Chondrocyte (in vitro differentiated cells): ENCODE measurements at regions not wholly inside any gene's neighbourhood (a gene's known extent, or its start where the extent isn't known, plus 50 kb on each side); places are given as distances from the start of the nearest gene placed in this dataset.

Experiments
- DNase-seq: peaks from one replicate; pipeline ENCODE4 v3.0.0; 2021; ENCODE audit warnings: mixed read lengths, low spot score
- H3K27ac Mint-ChIP-seq: one replicate; pipeline ENCODE4 v1.8.0; 2021; ENCODE audit warnings: mild to moderate bottlenecking, moderate library complexity, mixed read lengths; ENCODE audit not compliant: unreplicated experiment
- H3K27me3 Mint-ChIP-seq: 2 replicates; pipeline ENCODE4 v1.8.0; 2021; ENCODE audit warnings: low read depth, mixed read lengths
- H3K36me3 Mint-ChIP-seq: 2 replicates; pipeline ENCODE4 v1.8.0; 2021; ENCODE audit warnings: low read depth, mixed read lengths
- H3K4me1 Mint-ChIP-seq: 2 replicates; pipeline ENCODE4 v1.8.0; 2021; ENCODE audit warnings: low read depth, mild to moderate bottlenecking, mixed read lengths
- H3K4me3 Mint-ChIP-seq: one replicate; pipeline ENCODE4 v1.8.0; 2021; ENCODE audit warnings: mild to moderate bottlenecking, moderate library complexity, mixed read lengths; ENCODE audit not compliant: unreplicated experiment
- H3K9me3 Mint-ChIP-seq: 2 replicates; pipeline ENCODE4 v1.8.0; 2021; ENCODE audit warnings: low read depth, mixed read lengths
- CTCF ChIP-seq: fragments of 200-600 bp; sonication (generic); IDR thresholded peaks from 2 replicates; pipeline ENCODE4 v1.5.0; 2021; ENCODE audit warnings: antibody characterized with exemption, mild to moderate bottlenecking, moderate library complexity

DNA sequence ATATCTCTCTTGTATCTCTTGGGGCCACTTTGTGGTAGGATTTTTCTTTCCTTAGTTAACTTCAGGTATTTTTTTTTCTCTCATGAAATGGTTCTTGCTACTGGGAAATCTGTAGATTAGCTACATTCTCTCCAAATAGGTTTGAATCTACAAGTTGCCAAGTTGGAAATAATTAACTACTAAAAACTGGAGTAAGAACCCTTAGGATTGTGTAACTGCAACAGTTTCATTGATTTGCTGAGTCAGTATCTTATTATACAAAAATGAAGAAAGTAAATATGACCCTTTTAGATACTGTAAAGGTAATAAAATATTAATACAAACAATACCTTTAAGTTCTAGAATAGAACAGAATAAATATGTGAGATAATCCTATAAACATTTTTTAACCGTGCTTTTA, 327.9 kb downstream of the CXXC4 start:
- Mint-ChIP-seq H3K27me3 (no peaks in the 10 kb centered on the region), H3K36me3 (no peaks in the 10 kb centered on the region), H3K4me1 (no peaks in the 10 kb centered on the region), H3K9me3 (no peaks in the 10 kb centered on the region), H3K4me3 (no peak overlapping the region), H3K27ac (no peak overlapping the region)
- no peak for TF ChIP-seq CTCF
- DNase-seq = no peak

DNA sequence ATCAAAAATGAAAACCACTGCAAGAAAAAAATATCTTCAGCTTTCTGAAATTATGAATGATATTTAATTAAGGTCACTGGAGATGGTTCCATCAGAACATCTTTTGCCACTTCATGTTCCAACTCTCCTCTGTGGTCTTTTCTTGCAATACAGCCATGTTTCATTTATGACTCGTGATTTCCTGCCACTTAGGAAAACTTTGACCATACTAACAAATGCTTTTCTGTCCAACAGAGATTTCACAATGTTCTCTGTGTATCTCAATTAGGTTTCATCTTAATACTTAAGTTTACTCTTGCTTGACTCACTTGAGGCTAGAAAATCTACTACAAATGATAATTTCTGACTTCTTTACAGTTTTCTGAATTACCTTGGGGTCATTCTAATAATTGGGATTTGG, 330.9 kb downstream of the CXXC4 start:
- no peak overlapping the region for H3K4me3 Mint-ChIP-seq
- TF ChIP-seq CTCF = no peak
- no peaks in the 10 kb centered on the region for H3K4me1 Mint-ChIP-seq
- peaks cover 10% of the 10 kb centered on the region for H3K27me3 Mint-ChIP-seq
- no peak for DNase-seq
- H3K27ac Mint-ChIP-seq = no peak overlapping the region
- H3K9me3 Mint-ChIP-seq = no peaks in the 10 kb centered on the region
- H3K36me3 Mint-ChIP-seq = no peaks in the 10 kb centered on the region

DNA sequence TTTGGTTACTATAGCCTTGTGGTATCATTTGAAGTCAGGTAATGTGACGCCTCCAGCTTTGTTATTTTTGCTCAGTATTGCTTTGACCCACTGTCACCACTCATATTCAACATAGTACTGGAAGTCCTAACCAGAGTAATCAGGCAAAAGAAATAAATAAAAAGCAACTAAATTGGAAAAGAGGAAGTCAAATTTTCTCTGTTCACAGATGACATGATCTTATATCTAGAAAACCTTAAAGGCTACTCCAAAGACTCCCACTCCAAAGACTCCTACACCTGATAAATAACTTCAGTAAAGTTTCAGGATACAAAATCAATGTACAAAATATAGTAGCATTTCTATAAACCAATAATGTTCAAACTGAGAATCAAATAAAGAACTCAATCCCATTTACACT, 348.6 kb downstream of the CXXC4 start:
- Mint-ChIP-seq H3K27ac (no peak overlapping the region), H3K9me3 (no peaks in the 10 kb centered on the region), H3K36me3 (no peaks in the 10 kb centered on the region), H3K27me3 (peaks cover 3% of the 10 kb centered on the region), H3K4me1 (no peaks in the 10 kb centered on the region), H3K4me3 (no peak overlapping the region)
- no peak for DNase-seq
- no peak for TF ChIP-seq CTCF

DNA sequence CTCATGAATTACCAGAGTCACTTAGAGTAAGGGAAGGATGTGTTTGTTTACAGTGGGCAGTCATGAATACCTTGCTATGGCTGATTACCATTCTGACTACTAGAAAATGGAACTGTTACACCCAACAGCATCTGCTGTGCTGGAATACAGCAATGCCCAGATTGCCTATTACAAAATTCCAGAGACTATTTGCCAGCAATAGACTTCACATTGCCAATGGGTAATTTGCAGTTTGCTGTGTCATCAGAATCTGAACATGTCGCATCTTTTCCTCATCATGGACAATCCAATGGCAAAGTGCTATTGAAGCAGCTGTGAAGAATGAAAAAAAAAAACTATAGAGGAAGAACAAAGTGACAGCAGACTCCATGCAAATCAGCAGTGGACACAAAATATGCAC, 356.6 kb downstream of the CXXC4 start:
- H3K9me3 Mint-ChIP-seq = peaks cover 14% of the 10 kb centered on the region
- H3K27ac Mint-ChIP-seq = no peak overlapping the region
- DNase-seq = no peak
- no peaks in the 10 kb centered on the region for H3K27me3 Mint-ChIP-seq
- H3K4me1 Mint-ChIP-seq = no peaks in the 10 kb centered on the region
- TF ChIP-seq CTCF = no peak
- H3K4me3 Mint-ChIP-seq = no peak overlapping the region
- no peaks in the 10 kb centered on the region for H3K36me3 Mint-ChIP-seq

GRCh38 chr4:104129243-104129642, 365.5 kb downstream of the CXXC4 start:
- H3K36me3 Mint-ChIP-seq = no peaks in the 10 kb centered on the region
- H3K4me1 Mint-ChIP-seq = no peaks in the 10 kb centered on the region
- H3K27ac Mint-ChIP-seq = no peak overlapping the region
- peaks cover 2% of the 10 kb centered on the region for H3K9me3 Mint-ChIP-seq
- no peak for DNase-seq
- H3K27me3 Mint-ChIP-seq = no peaks in the 10 kb centered on the region
- H3K4me3 Mint-ChIP-seq = no peak overlapping the region
- TF ChIP-seq CTCF = no peak
